ENCODE measurements at regions not wholly inside any gene's neighbourhood (a gene's known extent, or its start where the extent isn't known, plus 50 kb on each side); places are given as distances from the start of the nearest gene placed in this dataset.

- no peak overlapping the region for H3K27ac ChIP-seq
- no peak for TF ChIP-seq ZFX (IDR thresholded peaks at IDR 0.05)
- TF ChIP-seq, protein P1, sequence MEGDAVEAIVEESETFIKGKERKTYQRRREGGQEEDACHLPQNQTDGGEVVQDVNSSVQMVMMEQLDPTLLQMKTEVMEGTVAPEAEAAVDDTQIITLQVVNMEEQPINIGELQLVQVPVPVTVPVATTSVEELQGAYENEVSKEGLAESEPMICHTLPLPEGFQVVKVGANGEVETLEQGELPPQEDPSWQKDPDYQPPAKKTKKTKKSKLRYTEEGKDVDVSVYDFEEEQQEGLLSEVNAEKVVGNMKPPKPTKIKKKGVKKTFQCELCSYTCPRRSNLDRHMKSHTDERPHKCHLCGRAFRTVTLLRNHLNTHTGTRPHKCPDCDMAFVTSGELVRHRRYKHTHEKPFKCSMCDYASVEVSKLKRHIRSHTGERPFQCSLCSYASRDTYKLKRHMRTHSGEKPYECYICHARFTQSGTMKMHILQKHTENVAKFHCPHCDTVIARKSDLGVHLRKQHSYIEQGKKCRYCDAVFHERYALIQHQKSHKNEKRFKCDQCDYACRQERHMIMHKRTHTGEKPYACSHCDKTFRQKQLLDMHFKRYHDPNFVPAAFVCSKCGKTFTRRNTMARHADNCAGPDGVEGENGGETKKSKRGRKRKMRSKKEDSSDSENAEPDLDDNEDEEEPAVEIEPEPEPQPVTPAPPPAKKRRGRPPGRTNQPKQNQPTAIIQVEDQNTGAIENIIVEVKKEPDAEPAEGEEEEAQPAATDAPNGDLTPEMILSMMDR (conservative IDR thresholded peaks at IDR 0.05): no peak
Observed at GRCh38 chr3:110741891-110742290, 329.7 kb upstream of the NECTIN3 start.

GRCh38 chr3:110743202-110743601 lies 328.4 kb upstream of the NECTIN3 start:
- no peak for TF ChIP-seq ZFX (IDR thresholded peaks at IDR 0.05)
- TF ChIP-seq, protein P1 (conservative IDR thresholded peaks at IDR 0.05): no peak
- H3K27ac ChIP-seq: no peak overlapping the region

DNA sequence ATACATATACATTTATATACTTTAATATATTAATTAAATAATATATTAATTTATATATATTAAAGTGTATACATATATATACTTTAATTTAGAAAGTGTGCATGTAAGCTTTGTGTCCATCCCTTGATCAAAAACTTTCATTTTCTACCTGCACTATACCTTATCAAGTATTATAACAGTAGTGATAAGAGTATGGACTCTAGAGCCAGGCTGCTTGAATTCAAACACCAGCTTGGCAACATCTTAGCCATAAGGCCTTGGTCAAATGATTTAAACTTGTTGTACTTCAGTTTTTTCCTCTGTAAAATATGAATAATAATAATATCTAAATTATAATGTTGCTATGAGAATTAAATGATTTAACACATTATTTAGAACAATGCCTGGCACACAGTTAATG lies 327.6 kb upstream of the NECTIN3 start:
- TF ChIP-seq, protein P1 (conservative IDR thresholded peaks at IDR 0.05): no peak
- TF ChIP-seq ZFX (IDR thresholded peaks at IDR 0.05): no peak
- no peak overlapping the region for H3K27ac ChIP-seq

GRCh38 chr3:110744723-110745122 lies 326.9 kb upstream of the NECTIN3 start:
- no peak overlapping the region for H3K27ac ChIP-seq
- TF ChIP-seq ZFX (IDR thresholded peaks at IDR 0.05): no peak
- TF ChIP-seq, protein P1 (conservative IDR thresholded peaks at IDR 0.05): no peak

- H3K27ac ChIP-seq: no peak overlapping the region
- TF ChIP-seq ZFX (IDR thresholded peaks at IDR 0.05): no peak
- TF ChIP-seq, protein P1 (conservative IDR thresholded peaks at IDR 0.05): no peak
Observed at GRCh38 chr3:110749006-110749405, 322.6 kb upstream of the NECTIN3 start.

- H3K27ac ChIP-seq: no peak overlapping the region
- TF ChIP-seq, protein P1 (conservative IDR thresholded peaks at IDR 0.05): no peak
- no peak for TF ChIP-seq ZFX (IDR thresholded peaks at IDR 0.05)
Observed at GRCh38 chr3:110750201-110750600, 321.4 kb upstream of the NECTIN3 start.

- TF ChIP-seq, protein P1 (conservative IDR thresholded peaks at IDR 0.05): no peak
- no peak for TF ChIP-seq ZFX (IDR thresholded peaks at IDR 0.05)
Observed at GRCh38 chr3:110752307-110752706, 319.3 kb upstream of the NECTIN3 start.

More at GRCh38 chr3:110752307-110752706, 319.3 kb upstream of the NECTIN3 start:
- no peak overlapping the region for H3K27ac ChIP-seq
